NCI-H1694 (cell line): ENCODE measurements at regions not wholly inside any gene's neighbourhood (a gene's known extent, or its start where the extent isn't known, plus 50 kb on each side); places are given as distances from the start of the nearest gene placed in this dataset.
A peak's percentile ranks its signal among the peaks of the same experiment; 100 is the strongest.

ENCODE experiments used
- DNase-seq: peaks from one replicate; lab custom pipeline; 2025; lab: John Stamatoyannopoulos, UW

DNA sequence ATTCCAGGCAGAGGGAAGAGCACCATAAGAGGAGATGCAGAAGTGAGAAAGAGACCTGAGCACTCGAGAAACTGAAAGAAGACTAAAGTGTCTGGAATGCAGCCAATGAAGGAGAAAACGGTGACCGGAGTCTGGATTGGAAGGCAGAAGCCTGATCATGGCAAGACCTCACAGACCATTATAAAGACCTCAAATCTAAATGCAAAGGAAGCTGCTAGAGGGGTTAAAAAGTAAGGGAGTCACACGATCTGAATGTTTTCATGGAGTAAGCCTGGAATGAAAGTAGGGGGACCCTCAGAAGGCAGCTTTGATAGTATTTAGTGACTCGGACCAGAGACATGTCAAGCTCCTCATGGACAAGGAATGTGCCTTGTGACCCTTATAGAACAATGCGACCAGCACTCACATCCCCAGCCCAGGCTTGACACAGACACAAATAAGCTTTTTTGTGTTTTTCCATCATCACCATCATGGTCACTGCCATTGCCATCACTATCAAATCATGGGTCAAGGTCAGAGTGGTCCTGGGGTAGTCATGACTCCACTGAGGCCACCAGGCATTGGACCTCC lies 183.6 kb downstream of the SEC16B start:
- DNase-seq: no peak

DNA sequence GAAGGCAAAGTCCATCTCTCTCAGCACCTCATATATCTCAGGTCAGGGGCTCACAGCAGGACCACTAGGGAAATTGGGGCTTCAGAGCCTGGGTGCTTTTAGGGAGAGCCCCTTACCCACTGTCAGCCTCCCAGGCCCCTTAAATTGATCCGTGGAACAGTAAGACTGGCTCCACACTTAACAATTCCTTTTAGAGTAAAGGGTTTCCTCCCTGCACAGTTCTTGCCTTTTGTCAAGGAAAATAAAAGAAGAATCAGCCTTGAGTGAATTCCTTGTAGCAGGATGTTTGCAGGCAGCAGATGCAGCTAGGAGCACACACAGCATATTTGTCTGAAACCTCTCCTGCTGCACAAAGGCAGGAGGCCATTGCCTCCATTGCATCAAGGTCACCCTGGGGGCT lies 184.9 kb downstream of the SEC16B start:
- no peak for DNase-seq

GRCh38 chr1:177784409-177784808 lies 185.4 kb downstream of the SEC16B start:
- no peak for DNase-seq

- DNase-seq: no peak
These were observed 186.8 kb downstream of the SEC16B start for GRCh38 chr1:177783051-177783450.

DNA sequence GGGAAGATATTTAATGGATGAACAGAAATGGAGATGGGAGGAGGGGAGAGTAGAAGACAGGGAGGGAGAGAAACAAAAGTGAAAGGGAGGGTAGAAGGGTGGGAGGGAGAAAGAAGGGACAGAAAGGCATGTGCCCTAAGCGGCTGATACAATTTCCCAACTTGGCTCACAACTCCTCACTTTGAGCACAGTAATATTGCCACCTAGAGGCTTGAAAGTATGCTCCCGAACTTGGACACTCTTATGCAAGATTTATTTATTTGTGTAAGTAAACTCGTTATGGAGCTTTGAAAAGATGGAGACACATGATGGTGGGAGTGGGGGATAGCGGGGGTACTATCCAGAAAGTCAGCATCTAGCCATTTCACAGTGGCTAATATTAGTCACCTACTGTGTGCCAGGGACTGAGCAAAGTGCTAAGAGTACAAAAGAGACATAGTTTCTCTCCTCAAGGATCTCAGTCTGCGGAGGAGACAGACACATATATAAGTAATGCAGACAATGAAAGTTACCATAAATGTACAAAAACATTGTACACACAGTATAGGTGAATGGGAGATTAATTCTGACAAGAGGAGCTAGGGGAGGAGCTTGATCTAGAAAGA lies 189.7 kb downstream of the SEC16B start:
- DNase-seq: peak; percentile 30

GRCh38 chr1:177779166-177779965 lies 190.5 kb downstream of the SEC16B start:
- no peak for DNase-seq

- no peak for DNase-seq
These were observed 193.9 kb downstream of the SEC16B start for GRCh38 chr1:177775924-177776323.

DNA sequence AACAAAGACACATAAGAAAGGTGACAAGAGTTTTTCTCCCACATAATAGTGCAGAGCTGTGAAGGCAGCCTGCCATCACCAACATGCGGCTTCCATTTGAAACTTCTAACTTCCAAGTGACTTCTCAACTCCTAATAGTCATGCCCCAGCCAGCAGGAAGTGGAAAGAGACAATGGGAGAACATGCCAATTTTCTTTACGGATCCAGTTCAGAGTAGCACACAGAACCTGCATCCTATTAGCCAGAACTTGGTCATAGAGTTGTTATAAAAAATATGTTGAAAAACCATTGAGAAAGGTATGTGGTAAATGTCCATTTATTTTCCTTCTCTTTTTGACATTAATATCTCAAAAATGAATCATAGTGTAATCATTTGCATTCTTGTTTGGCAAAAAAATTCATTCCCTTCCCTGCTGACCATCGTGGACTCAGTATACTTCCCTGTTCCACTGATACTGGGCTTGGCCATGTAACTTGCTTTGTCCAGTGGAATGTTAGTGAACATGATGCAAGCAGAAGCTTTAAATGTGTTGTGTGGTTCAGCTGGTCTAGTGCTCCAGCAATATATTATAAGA lies 197.4 kb downstream of the SEC16B start:
- no peak for DNase-seq

DNA sequence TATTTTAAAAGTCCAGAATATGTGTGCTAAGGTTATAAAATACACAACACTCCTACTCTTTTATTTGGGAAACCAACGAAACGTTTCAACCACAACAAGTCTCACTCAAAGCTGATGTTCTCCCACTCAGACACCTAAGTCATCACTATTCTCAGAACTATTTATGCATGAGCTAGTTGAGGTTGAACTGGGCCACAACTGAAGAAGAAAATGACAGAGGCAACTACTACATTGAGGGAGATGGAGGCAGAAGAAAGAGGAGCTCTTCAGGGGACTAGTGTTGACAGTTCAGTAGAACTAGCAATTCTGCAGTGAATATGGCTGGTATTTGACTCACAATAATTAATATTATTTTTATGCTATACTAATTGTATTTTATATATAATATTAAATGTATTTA lies 198.2 kb downstream of the SEC16B start:
- DNase-seq: no peak

GRCh38 chr1:177770096-177770495 lies 199.8 kb downstream of the SEC16B start:
- no peak for DNase-seq

DNA sequence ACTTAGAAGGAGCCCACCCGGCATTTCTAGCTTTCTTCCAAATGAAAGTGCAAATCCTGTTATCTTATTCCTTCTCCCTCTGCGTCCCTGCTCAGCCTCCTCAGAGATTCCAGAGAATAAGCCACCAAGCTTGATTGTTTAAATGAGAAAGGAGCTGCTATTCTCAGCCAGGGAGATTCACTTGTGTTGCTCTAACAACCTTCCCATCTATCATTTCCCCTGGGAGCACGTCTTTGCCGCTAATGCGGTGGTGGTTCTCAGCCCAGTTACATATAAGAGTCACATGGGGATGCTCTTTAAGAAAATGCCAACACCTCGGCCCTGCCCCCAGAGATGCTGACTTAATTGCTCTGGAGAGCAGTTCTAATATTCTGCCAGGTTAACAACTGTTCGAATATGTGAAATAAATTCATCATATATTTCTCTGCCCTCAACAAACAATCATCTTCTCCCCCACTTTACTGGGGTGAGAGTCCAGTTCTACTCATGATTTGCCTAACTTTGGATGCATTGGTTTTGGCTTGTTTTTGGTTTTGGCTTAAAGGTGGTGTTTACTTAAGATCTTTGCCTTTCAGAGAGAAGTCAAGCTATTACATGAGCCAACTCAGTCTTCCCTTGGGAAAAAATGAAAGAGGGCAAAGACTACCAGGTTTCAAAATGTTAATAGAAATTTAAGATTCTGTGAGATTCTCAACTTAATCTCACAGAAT lies 213.9 kb downstream of the SEC16B start:
- no peak for DNase-seq

DNA sequence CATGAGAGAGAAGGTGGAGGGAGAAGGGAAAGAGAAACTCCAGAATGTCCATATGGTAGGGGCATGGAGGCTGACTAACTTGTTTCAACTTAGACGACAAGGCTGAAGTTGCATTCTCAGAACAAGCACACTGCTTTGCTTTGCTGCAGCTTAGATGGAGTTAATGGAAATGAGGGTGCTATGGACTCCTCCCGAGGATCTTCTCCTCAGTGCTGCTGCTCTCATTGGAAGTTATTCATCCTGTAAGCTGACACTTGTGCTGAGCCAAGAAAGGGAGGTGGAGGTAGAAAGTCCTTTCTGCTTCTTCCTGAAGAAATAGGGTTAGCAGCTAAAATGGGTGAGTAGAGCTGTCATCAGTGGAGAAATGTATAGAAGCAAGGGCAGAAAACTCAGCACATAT lies 215.3 kb downstream of the SEC16B start:
- DNase-seq: no peak

GRCh38 chr1:177753655-177754054 lies 216.2 kb downstream of the SEC16B start:
- no peak for DNase-seq

DNA sequence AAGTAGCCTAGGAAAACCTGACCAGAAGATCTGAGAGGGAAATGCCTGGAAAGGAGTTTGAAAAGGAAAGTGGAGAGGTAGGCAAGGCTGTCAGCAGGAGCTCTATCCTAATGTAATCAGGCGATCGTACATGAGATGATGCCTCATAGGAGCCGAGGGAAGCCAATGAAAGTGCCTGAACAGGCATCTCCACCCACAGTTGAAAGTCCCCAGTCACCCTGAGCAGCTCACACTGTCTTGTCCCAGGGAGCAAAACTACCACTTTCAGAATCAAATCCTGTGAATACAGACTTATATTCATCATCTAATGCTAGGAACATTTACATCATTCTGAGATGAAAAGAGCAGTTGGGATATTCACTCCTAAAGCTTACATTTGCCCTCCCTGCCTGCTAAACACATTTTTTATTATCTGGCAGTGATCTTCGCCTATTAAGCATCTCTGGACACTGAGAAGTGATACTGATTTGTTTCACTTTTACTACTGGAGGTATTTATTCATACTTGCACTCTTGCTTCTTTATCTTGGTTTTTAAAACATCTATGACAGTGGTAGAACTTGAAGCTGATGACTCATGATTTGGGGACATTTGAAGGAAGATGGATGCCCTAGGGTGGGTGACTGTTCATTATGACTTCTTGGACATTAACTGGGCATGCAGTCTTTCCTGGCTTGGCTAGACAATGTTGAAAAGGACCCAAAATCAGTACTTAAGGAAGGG lies 221.6 kb downstream of the SEC16B start:
- DNase-seq: no peak

GRCh38 chr1:177746155-177746554 lies 223.7 kb downstream of the SEC16B start:
- DNase-seq: no peak

GRCh38 chr1:177744906-177745305 lies 225.0 kb downstream of the SEC16B start:
- no peak for DNase-seq

GRCh38 chr1:177741476-177741875 lies 228.4 kb downstream of the SEC16B start:
- no peak for DNase-seq

GRCh38 chr1:177739780-177740179 lies 230.1 kb downstream of the SEC16B start:
- no peak for DNase-seq

DNA sequence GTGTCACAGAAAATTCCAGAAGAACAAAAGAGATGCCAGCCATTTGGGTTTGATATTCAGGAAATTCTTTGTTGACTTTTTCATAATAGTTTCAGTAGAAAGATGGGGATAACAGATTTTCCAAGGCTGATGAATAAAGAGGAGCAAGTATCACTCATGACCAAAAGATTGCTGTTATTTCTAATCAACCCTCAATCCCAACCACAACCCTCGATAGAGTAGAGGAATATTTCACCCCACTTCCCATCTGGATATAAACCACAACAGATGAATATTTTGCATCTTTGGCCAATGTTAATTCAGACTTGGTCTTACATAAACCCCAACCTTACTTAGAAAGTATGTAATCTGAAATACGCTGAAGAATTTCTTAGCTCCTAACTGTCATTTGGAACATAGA lies 232.4 kb downstream of the SEC16B start:
- DNase-seq: no peak

GRCh38 chr1:177732178-177732577 lies 237.7 kb downstream of the SEC16B start:
- no peak for DNase-seq

DNA sequence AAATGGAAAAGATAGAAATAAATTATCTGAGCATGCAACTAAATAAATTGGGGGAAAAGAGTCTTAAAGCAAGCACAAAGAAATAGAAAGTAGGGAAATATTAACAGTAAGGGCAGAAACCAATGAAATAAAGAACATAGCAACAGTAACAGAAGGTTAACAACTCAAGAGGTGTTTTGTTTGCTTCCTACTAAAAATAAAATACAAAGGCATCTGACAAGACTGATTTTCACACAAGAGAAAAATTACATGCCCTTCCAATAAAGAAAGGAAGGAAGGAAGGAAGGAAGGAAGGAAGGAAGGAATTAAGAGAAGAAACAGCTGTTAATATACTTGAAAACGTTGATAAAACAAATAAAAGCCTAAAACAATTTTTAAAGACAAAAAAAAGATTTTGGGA lies 240.2 kb downstream of the SEC16B start:
- DNase-seq: no peak

DNA sequence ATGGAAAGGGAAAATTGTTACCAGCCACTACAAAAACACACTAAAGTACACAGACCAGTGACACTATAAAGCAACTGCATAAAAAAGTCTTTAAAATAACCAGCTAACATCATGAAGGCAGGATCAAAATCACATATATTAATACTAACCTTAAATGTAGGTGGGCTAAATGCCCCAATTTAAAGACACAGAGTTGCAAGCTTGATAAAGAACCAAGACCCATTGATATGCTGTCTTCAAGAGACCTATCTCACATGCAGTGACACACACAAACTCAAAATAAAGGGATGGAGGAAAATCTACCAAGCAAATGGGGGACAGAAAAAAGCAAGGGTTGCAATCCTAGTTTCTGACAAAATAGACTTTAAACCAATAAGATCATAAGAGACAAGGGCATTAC lies 246.3 kb downstream of the SEC16B start:
- DNase-seq: no peak
